Skin of body (tissue), 1 donor: ENCODE measurements at regions not wholly inside any gene's neighbourhood (a gene's known extent, or its start where the extent isn't known, plus 50 kb on each side); places are given as distances from the start of the nearest gene placed in this dataset.
A peak's percentile ranks its signal among the peaks of the same experiment; 100 is the strongest.

Source experiments
- DNase-seq: peaks from one replicate; lab custom pipeline; 2025; lab: John Stamatoyannopoulos, UW

DNA sequence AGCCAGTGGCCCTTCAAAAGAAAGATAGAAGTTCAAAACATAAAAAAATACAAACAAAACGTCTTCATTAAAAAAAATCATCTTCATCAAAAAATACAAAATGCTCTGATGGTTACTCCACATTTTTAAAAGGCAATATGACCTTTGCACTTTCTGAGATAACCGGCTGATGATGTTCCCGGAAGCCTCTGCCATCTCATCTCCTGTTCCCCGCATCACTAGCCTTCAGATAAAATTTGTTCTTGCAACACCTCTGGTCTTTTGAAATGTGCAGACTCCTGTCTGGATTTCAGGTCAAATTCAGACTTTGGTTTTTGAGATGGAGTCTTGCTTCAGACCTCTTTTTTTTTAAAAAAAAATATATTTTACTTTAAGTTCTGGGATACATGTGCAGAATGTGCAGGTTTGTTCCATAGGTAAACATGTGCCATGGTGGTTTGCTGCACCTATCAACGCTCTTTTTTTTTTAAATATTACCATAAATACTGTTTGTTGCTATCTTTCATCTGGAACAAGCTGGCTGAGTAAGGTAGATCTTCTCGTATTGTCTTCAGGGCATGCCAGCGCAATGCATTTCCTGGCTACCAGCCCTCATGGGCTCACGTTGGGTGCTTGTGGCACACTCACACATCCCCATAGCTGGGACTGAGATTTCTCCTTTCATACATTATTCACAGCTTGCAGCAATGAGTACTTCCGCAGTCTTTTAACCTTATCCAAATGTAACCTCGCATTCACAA lies 418.9 kb upstream of the ARGLU1 start:
- DNase-seq: no peak

DNA sequence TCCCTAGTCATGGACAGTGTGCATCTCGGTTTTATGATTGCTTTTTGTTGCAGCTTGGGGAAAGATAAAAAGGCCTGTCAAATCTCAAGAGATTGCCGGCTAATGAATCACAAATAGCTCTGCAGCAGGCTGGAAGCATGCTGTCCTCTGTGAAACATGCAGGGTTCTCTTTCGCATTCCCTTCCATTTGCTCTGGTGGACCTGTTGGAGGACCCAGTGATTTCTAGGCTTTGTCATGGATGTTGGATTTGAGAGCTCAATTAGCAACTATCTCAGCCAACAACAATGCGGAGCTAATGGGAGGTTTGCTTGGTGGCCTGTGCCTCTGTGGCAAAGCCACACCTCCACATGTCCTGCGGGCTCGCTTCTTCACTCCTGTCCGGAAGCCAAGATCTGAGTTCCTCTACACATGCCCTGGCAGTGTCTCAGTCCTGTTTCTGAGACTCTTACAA lies 418.1 kb upstream of the ARGLU1 start:
- peak; percentile 41 for DNase-seq

GRCh38 chr13:106985481-106985880 lies 417.5 kb upstream of the ARGLU1 start:
- DNase-seq: no peak

- no peak for DNase-seq
Measured at GRCh38 chr13:106981051-106981450, 413.1 kb upstream of the ARGLU1 start.

DNA sequence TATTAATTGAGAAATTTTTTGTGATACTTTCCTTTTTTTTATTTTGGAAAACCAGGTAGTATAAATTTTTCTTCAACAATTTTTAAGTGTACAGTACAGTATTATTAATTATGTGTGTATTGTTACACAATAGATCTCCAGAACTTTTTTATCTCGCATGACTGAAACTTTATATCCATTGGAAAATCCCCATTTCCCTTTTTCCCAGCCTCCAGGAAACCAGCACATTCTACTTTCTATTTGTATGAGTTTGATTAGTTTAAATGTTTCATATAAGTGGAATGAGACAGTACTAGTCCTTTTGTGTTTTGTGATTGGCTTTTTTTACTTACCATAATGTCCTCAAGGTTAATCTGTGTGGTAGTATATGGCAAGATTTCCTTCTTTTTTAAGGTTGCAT lies 399.5 kb upstream of the ARGLU1 start:
- no peak for DNase-seq

DNA sequence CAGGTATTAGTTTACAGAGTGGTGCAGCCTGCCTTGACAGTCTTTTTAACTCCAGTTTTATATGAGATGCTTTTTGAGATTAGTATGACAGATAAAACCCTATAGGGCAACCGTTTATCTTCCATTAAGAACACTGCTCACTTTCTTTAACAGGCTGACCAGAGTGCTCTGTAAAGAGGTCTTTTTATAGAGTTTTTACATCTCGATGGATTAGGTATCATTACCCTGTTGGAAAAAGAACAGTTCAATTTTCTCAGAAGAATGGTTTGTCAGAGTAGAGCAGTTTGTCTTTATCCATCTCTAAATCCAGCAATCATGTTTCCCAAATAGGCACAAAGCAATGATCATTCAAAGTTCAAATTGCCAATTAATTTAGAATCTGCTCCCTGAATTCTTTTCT lies 395.2 kb upstream of the ARGLU1 start:
- DNase-seq: no peak

GRCh38 chr13:106961651-106962050 lies 393.7 kb upstream of the ARGLU1 start:
- DNase-seq: no peak

- DNase-seq: no peak
Measured at GRCh38 chr13:106961216-106961615, 393.3 kb upstream of the ARGLU1 start.

DNA sequence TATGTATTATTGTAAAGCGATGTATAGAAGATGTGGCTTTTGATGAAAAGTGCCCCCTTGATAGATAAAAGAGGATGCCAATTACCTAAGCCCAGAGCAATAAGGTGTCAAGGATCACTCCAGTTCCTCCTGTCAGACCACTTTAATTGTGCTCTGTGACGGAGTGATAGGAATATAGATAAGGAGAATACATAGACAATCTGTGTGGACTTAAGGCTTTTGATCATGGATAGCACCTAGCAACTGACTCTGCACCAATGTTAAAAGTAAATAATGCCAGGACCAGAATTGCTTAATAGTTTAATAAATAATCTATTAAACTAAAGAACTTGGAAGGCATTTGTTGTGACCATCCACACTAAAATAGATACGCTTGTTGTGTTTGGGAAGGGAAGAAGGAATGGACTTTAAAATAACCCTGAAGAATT lies 390.7 kb upstream of the ARGLU1 start:
- no peak for DNase-seq

DNA sequence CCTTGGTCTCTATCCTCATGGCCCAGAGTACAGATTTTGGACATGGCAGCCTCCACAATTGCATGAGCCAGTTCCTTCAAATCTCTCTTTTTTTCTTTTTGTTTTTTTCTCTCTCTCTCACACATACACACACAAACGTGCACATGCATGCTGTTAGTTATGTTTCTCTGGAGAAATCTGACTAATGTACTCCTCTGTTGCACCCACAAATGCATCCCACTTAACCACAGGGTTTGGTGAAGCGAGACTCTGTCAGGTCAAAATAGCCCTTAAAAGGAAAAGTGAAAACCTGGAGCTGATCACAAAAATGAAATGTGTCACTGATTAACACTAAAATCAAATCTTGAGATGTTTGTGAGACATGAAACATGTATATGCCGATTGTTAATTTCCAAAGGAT lies 374.6 kb upstream of the ARGLU1 start:
- DNase-seq: no peak

DNA sequence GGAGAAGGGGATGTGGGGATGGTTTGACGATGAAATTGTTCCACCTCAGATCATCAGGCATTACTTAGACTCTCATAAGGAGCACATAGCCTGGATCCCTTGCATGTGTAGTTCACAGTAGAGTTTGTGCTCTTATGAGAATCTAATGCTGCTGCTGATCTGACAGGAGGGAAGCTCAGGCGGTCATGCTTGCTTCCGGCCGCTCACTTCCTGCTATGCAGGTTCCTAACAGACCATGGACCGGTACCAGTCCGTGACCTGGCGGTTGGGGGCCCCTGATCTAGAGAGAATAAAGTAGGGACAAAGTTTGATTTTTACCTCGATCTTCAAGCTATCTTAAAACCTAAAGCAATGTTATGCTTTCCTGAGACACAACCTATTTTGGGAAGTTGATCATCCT lies 373.8 kb upstream of the ARGLU1 start:
- DNase-seq: no peak

GRCh38 chr13:106927421-106927820 lies 359.5 kb upstream of the ARGLU1 start:
- no peak for DNase-seq

GRCh38 chr13:106922384-106922783 lies 354.4 kb upstream of the ARGLU1 start:
- DNase-seq: no peak

- DNase-seq: no peak
Measured at GRCh38 chr13:106919638-106920037, 351.7 kb upstream of the ARGLU1 start.

GRCh38 chr13:106919133-106919532 lies 351.2 kb upstream of the ARGLU1 start:
- no peak for DNase-seq

DNA sequence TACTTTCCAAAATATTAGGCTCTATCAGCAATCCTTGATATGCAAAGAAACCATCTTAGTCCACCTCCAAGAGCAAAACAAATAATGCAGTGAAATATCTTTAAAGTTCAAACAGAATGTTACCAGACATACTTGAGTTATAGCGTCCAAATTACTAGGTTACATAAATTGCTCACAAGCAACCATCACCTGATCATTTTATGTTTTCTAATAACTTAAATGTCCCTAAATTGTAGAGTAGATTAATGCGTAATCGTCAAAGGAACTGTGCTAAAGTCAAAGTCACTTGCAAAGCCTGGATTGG lies 350.6 kb upstream of the ARGLU1 start:
- no peak for DNase-seq

DNA sequence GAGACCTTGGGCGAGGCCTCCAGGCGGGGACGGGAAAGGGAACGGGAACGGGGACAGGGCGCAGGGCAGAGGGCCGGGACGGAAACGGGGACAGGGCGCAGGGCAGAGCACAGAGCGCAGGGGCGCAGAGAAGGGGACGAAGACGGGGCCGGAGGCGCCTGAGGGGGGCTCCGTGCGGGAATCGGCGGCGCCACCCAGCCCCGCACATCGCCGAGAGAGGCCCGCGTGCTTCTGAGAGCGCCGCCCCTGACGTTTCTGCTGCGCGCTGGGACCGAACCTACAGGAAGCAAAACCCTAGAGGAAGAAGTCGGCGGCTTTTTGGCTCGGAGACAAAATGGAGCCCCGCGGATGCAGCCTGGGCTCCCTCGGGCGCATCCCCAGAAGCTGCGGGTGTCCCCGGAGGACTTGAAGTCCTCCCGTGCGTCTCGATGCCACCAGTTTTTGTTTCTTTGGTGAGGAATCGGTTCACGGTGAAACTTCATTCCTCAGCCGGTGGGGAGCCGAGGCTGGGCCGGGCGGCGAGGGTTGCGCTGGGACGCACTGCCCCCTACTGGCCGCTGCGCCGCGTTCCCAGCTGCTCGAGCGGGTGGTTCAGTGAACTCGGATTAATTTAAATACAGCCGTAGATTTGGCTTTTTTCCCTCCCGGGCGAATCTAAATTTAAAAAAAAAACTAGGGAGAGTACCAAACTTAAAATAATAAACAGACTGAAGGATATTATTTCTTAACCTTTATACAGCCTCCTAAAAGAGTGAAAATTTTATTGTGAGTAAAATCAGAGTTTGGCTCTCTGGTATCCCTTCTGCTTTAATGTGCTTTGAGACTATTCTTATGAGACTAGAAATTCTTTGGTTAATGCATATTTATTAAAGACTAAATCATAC lies 350.0 kb upstream of the ARGLU1 start:
- DNase-seq: peak; percentile 78

GRCh38 chr13:106917024-106917571 lies 349.2 kb upstream of the ARGLU1 start:
- DNase-seq: no peak

GRCh38 chr13:106916329-106916976 lies 348.5 kb upstream of the ARGLU1 start:
- DNase-seq: no peak

GRCh38 chr13:106915146-106915545 lies 347.2 kb upstream of the ARGLU1 start:
- DNase-seq: no peak

- DNase-seq: no peak
Measured at GRCh38 chr13:106911627-106912026, 343.7 kb upstream of the ARGLU1 start.

DNA sequence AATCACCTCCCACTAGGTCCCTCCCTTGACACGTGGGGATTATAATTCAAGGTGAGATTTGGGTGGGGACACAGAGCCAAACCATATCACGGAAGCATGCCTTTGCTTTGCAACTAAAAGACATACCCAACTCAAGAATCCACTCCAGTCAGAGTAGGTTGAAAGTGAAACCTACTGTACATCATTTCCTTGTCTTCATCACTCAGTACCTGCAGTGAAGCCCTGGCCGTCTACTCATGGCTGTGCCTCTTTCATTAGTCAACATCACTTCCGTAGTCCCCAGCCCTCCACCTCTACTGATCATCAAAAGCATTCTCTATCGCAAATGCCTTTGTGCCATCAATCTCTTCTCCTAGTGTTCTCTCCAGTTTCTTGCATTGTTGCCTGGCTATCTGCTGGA lies 343.1 kb upstream of the ARGLU1 start:
- DNase-seq: no peak
